CD4-positive, alpha-beta T cell treated with Interleukin-17A for 4 hours (primary cell): ENCODE measurements at regions not wholly inside any gene's neighbourhood (a gene's known extent, or its start where the extent isn't known, plus 50 kb on each side); places are given as distances from the start of the nearest gene placed in this dataset.
A peak's percentile ranks its signal among the peaks of the same experiment; 100 is the strongest.
"Not testable (repeated sequence)": the region's sequence is repeated elsewhere in the genome, so short reads cannot be mapped to it uniquely, and the experiment has no call there.

Source experiments
- DNase-seq: peaks from one replicate; pipeline ENCODE4 v3.0.0-alpha.2; 2020; ENCODE audit warnings: mixed read lengths

DNA sequence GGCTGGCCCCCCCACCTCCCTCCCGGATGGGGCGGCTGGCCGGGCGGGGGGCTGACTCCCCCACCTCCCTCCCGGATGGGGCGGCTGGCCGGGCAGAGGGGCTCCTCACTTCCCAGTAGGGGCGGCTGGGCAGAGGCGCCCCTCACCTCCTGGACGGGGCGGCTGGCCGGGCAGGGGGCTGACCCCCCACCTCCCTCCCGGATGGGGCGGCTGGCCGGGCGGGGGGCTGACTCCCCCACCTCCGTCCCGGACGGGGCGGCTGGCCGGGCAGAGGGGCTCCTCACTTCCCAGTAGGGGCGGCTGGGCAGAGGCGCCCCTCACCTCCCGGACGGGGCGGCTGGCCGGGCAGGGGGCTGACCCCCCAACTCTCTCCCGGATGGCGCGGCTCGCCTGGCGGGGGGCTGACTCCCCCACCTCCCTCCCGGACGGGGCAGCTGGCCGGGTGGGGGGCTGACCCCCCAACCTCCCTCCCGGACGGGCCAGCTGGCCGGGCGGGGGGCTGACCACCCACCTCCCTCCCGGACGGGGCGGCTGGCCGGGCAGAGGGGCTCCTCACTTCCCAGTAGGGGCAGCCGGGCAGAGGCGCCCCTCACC, 194.1 kb upstream of the GRIA1 start:
- not testable (repeated sequence) for DNase-seq

DNA sequence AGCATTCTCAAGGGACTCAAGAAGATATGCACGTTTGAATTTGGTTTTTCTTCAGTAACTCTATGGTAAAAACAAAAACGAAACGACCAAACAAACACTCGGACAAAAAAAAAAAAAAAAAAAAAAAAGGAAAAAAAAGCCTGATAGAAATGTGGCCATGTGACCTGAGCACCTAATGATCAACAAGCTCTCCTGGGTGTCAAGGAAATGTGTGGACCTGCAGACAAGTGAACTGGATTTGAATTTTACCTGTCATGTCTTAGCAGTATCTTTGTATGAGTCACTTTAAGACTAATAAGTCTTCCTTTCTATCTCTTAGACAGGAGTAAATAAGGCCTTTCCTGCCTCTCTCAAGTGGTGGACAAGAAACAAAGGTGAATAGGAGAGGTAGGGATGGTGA, 190.6 kb upstream of the GRIA1 start:
- DNase-seq = no peak

DNA sequence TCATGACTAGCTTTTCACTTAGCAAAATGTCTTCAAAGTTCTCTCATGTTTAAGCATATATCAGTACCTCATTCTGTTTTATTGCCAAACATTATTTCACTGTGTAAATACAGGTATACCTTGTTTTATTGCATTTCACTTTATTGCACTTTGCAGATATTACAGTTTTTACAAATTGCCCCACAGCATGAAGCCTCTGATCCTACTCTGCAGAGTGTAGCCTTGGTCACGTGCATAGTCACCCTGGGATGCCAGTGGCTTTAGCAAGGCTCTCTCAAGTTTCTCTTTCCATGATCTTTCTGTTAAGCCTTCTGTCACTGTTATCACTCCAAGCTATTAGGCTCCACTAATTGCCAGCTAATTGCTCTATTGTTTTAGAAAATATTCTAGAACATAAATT, 182.2 kb upstream of the GRIA1 start:
- no peak for DNase-seq

DNA sequence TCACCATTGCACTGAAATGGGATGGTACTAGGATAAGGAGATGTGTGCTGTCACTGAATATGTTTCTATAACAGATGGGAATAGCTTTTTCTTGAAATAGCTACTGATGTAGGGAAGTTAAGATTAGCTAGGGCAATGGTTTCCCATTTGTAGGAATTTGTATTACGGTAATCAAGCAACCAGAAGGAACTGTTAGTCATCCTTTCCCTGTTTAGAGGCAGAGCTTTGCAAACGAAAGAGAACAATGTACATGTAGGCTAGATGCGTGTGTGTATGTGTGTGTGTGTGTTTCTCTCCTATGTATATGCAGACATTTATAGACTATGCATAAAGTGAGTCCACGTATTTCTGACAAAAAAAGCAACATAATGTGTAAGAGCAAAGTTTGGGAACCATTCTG, 171.9 kb upstream of the GRIA1 start:
- no peak for DNase-seq

DNA sequence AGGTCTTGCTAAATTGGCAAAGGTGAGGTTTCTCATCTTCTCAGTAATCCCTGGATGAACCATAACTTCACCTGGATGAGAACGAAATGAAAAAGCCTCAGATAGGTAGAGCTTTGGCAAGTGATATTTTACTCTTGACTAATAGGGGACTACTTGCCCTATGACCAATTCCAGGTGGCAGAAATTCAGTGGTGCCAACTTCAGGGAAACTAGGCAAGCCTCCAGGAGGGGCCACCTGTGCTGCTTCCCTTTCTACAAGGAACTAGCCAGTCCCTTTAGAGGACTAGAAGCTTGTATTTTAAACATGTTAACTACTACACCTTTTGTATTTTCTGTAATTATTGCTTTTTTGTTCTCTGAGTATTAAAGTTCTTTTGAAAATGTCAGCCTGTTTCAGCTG, 169.0 kb upstream of the GRIA1 start:
- no peak for DNase-seq

DNA sequence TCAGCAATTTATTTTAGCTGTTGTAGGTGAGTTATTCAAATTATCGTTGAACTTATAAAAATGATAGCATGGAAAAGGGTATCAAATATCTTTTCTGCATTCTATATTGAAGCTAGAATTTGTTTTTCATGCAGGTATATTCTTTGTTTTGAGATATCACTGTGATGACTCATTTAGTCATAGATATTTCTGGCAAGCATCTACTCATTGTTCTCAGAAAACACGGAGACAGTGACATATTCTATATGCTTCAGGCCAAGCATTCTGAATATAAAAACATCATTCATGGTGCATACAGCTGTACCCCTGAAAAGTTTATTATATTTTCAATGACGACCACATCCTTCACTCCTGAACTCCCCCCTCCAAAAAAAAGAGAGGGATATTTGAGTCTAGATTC, 150.3 kb upstream of the GRIA1 start:
- no peak for DNase-seq

DNA sequence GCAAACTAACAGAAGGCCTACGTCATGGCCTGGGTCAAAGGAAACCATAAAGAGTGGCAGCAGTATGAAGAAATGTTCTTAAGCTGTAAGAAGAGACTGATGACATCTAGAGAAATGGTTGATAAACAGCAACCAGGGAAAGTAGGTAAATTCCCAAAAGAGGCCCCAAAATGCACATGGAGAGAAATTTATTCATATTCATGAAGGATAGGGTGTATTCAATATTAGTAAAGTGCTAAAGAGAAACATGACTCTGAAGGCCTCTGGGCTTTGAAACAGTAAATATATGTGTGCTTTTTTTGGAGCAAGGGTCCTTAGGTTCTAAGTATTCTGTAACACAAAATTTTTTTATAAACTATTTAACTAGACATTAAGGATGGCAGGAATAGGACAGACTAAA, 149.7 kb upstream of the GRIA1 start:
- DNase-seq = no peak

DNA sequence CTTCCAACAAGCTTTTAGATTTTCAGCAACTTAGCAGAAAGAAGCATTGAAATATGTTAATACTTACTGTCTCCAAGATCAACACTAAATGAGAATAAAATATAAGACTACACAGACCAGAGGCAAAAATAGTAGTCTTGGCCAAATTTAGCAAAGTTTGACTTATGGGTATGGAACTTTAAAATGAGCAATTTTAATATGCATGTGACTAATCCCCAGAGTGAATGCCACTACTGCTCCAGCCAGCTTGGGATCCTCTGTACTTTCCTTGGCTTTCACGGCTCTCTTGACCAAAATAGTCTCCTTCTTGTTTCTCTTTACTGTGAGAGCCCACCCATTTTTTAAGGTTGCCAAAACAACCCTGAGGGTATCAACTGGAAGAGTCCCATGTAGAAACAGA, 148.0 kb upstream of the GRIA1 start:
- DNase-seq = no peak

DNA sequence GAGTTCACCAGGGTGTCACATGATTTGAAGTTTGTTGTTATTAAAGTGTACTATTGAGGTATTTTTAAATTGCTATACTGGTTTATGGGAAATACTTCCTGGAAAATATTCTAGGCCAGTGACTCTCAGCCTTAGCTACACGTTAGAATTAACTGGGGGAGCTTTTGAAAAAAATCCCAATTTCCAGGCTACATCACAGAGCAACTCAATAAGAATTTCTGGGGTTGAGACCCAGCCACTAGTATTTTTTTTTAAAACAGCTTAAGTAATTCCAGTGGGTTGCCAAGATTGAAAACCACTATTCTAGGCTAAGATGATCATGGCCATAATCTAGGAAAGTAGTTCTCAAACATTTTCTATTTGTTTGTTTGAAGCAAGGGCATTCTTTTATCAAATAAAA, 142.9 kb upstream of the GRIA1 start:
- no peak for DNase-seq

DNA sequence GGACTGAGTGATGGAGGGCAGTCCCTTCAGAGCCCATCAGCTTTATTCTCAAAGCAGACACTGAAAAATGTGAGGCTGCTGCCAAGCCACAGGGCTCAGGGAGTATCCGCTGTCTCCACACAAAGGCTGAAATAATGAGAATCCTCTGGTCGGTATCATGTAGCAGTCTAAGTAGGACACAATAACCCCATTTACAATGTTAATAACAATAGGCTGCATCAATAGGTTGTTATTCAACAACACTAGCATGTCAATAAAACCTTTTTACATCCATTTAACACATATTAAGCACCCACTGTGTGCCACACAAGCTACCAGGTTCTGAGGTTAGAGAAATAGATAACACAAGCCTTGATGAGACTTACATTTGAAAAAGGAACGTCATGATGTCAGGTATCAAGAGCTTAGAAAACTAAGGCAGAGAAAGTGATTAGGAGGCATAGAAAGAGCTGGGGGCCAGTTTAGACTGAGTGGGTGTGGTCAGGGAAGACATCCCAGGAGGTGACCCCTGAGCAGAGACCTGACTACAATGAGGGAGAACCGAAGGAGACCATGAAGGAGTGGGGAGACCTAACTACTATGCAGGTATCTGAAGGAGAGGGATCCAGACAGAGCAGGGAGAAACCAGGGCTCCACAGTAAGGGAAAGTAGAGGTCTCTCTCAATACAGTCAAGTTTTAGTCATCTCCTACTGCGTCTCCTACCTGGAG, 140.1 kb upstream of the GRIA1 start:
- DNase-seq = no peak

DNA sequence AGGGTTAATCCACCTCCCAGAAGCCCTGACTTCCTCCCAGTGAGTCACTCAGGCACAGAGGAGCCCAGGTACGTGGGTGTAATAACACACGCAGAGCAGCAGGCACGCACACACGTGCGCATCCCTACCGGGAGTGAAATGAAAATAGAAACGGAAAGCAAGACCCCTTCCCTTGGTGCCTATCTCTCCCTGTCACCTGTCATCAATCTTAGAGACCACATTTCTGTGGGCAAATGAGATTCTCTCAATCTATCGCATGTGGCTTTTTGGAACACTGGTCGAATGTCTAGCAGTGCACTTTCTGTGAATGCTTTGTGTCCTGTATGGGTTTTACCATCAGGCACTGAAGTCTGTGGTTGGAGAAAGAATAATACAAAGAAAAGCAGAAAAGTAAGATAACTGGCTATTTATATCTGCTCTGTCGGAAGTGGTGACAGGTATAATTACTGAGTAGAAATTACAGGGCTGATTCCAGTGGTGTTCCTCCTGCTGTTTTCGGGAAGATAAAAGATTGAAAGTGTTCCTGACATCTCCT, 137.7 kb upstream of the GRIA1 start:
- DNase-seq = peak; percentile 2

DNA sequence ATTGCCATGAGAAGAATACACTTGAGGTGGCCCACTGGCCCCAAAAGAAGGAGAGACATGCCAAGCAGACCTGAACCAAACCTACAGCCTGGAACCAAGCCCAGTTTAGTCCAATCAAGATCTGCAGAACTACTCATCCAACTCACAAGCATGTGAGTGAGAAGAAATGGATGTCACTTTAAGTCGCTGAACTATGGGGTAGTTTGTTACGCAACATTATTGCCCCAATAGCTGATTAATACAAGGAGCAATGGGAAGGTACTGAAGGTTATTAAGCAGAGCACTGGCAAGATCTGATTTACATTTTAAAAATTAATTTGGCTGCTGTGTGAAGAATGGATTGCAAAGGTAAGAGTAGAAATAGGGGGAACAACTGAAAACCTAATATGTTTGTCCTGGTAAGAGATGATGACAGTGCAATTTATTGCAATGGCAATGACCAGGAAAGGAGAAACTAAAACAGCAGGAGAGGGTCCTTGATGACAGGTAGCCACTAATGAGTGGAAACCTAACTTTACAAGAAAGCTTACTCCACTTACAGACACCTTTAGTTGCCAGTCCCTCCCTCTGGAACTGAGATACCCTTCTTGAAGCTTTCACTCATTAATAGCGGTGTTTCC, 132.9 kb upstream of the GRIA1 start:
- no peak for DNase-seq

DNA sequence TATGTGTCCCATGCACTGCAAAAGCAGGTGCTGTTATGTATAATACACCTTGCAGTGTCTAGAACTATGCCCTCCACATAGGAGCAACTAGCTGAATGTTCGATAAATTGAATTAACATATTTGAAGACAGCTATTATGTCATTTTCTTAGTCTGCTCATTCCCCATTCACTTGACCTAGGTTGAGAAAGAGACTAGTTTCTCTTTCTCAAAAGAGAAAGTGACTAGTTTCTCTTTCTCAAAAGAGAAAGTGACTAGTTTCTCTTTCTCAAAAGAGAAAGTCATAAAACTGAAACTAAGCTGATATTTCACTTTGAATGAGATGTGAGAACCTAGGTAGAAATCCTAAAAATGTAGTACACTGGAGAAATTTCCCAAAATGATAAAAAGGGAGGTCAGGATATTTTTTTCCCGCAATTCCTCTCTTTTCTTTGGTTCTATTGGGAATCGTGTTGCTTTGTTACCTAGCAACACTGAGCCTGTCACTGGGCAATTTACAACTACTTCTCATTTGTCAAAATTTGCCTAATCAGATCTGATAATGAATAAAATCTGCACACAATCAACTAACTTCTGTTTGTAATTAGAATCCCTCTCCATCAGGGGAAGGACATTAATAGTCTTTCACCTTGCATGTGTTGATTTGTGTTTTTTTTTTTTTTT, 132.0 kb upstream of the GRIA1 start:
- no peak for DNase-seq

DNA sequence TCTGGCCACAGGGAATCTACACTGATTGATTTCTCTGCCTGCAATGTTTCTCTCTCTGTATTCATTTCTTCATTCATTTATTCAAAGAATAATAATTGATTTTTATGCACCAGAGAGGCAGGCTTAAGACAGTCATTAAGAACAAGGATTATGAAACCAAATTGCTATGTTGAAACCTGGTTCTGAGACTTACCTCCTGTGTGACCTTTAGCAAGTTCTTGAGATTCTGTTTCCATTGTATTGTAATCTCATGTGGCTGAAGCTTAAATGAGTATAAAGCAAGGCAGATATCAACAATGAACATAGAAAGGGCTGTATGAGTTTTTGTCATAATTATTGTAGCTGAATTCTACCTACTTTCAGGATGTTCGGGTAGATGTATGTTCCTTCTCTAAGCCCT, 129.6 kb upstream of the GRIA1 start:
- DNase-seq = no peak

DNA sequence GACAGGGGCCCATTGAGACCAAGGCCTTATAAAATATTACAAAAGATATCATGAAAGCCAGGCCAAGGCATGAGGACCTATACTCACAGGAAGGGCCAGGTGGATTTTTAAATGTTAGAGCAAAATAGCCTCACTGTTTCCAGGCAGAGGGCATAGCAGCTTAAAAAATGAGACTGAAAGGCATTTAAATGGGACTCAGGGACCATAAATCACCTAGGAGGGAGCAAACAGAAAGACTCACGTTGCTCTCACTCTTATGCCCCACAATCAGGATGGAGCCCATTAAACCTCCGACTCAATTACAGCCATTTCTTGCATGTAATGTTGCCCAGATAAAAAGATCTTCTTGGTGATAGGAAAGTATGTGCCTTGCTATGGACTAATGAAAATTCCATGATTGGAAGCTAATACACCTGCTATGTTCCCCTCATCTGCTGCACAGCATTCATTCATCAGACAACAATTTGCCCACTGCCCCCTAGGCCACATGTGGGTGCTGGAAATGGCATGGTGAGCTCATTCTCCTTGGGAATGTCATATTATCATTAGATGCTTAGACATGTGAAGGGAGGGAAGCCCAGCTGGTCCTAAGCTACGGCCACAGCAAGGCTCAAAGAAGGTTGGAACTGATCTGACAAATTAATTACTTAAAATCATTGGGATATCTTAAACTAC, 128.6 kb upstream of the GRIA1 start:
- DNase-seq = no peak

DNA sequence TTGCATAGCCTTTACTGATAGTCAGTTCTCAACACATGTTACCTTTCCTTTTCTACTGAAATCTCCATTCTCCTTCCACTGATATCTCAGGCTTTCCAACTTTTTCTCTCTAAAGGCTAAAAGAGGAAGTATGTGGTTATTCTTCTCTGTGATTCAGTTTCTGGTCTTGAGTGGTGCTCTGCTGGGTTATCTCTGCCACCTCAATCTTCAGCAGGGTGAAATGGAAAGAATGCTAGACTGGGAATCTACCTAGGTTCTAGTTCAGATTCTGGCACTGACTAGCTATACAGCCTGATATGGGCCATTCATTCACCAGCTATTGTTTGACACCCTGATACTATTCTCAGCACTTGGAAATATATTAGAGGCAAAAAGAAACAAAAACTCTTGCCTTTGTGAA, 124.9 kb upstream of the GRIA1 start:
- no peak for DNase-seq

DNA sequence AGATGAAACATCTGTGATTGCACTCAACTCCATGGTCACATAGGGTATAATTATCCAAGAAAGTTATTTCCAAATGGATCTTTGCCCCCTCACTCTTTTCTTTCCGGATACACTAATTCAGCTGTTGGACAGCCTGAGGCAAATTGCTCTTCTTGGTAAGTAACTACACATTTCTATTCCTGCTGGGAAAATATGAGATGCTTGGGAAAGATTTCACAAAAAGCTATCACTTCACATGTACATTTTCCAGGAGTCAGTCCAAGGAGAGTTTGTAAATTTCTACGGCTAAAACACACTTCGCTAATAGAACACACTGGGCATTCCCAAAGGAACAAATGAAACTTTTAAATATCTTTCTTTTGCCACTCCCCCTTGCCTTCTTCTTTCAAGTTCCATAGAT, 123.0 kb upstream of the GRIA1 start:
- no peak for DNase-seq

DNA sequence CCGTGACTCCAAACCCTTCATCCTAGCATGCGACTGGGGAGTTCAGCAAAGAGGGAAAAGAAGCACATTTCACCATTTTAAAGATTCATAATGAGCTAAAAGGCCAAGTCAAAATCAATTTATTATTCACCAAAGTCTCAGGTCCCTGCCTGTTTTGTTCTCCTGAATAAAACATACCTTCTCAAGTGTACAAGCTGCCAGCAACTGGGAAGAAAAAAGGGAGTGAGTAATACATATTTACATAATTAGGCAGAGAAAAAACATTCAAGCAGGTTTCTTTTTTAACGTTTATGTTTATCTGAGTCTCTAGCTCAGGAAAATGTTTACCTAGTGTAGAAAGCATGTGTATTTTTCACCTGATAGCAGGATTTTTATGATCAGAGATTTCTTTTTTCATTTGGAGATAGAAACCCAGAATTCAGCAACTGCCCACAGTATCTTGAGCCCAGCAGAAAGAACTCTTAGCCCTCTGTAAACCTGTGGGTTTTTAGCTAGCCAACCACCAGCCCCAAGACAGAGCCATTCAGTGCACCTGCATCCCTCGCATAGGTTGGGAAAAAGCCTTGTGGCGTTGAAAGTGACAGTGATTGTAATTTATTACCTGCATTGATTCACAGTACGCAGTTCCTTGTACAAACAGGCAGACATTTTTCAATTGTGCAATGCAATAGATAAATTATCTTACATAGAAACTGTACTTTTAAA, 117.9 kb upstream of the GRIA1 start:
- no peak for DNase-seq

DNA sequence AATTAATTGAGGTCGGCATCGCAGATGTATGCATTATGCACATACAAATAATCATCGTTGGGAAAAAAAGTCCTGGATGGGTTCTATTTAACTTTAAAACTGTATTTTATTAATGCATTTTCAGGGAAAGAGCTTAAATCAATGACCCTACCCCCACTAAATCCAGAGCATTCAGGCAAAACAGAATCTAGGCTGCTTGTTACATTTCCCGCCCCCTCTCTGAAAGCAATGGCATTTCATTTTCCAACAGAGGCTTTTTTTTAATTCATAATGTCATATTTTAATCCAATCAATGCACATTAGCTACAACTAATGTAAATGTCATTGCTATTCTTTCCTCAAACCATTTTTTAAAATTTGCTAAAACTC, 117.4 kb upstream of the GRIA1 start:
- no peak for DNase-seq

DNA sequence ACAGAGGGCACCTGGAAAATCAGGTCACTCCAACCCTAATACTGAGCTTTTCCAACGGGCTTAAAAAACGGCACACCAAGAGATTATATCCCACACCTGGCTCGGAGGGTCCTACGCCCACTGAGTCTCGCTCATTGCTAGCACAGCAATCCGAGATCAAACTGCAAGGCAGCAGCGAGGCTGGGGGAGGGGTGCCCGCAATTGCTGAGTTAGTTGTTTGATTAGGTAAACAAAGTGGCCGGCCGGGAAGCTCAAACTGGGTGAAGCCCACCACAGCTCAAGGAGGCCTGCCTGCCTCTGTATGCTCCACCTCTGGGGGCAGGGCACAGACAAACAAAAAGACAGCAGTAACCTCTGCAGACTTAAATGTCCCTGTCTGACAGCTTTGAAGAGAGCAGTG, 108.8 kb upstream of the GRIA1 start:
- not testable (repeated sequence) for DNase-seq

DNA sequence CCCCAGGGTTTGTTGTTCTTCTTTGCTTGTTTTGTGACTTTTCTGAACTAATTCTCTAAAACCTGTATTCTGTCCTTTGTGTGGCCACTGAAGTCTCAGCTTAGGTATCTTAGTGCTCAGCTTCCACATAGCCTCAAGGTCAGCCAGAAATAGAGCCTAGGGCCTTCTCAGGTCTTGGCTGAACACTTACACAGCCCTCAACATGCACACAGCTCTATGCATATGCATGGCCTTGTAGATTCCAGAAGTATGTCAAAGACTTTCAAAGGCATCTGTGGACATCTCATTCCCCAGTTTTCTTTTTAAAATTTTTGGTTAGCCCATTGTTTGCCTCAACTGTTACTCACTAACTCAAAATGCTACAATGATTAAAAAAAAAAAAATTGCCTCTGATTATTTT, 99.9 kb upstream of the GRIA1 start:
- DNase-seq = no peak

DNA sequence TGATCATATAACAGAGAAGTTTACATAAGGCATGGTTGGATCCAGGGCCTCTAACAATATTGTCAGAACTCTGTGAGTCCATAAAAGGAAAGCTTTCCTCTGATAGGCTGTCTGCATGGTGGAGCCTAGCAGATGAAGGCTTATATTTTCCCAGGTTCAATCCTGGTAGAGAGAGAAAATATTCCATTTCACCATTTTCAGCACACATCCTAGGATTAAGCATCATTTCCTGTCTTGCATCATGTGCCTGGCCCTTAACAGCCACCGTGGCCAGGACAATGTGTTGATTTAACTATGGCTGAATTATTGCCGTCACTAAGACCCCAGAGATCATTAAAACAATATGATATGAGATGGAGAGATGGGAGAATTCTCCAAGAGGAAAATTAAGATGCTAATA, 90.9 kb upstream of the GRIA1 start:
- DNase-seq = no peak

DNA sequence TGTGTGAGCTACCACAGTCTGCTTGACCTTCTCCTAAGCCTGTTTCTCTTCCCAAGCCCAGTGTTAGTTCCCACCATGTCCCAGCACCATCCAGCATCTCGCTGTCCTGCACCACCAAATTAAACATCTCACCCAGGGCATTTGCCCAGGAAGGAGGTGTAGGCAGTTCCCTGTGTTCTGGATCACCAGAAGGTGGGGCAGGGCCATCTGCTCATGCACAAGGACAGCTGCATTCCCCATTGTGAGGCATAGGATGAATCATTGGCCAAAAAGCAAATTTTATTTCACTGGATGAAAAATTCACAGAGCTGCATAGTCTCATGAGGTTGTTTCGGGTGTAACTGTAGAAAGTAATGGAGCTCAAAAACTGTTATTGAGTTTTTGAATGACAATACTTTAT, 89.5 kb upstream of the GRIA1 start:
- DNase-seq = no peak
